ENCODE measurements at regions not wholly inside any gene's neighbourhood (a gene's known extent, or its start where the extent isn't known, plus 50 kb on each side); places are given as distances from the start of the nearest gene placed in this dataset.

DNA sequence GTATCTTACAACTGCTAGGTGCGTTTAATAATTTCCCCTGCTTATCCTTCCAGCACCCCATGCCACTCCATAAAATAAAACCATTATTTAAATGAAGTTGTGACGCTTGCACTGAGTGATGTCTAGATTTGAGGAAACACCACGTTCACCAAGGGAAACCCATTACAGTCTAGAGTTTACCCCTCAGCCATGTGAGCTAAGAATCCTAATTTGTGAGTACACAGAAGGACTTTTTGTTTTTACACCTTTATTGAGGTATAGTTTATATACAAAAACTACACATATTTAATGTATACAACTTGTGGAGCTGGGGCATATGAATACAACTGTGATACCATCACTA is 326.8 kb downstream of the RAPGEF2 start (continued):
- TF ChIP-seq ARNT2 (CRISPR knock-in tag; IDR thresholded peaks at IDR 0.05; ENCODE audit: low read depth): no peak
- no peak for TF ChIP-seq NPAS2 (CRISPR knock-in tag; IDR thresholded peaks at IDR 0.05; ENCODE audit: borderline replicate concordance)
- no peak for TF ChIP-seq ZNF230 (CRISPR knock-in tag; IDR thresholded peaks at IDR 0.05)

DNA sequence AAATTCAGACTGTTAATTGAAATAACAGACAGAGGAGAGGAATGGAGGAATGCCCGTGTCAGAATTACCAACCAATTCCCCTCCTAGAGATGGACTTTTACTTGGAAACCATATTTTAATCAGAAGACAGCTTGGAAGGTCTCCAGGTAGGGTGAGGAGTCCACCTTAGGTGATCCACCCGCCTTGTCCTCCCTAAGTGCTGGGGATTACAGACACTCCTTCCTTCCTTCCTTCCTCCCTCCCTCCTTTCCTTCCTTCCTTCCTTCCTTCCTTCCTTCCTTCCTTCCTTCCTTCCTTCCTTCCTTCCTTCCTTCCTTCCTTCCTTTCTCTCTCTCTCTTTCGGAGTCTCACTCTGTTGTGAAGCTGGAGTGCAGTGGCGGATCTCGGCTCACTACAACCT is 328.0 kb downstream of the RAPGEF2 start:
- Histone ChIP-seq H3K4me1 (ENCODE audit: insufficient read depth, low read length) (peaks cover 22% of the 10 kb centered on the region; the same call in 1 of the 2 replicates), H3K79me2 (ENCODE audit: insufficient read depth, low read length) (no peaks in the 10 kb centered on the region), H3K9ac (ENCODE audit: insufficient read depth, low read depth, low read length) (no peak overlapping the region), H3K27ac (ENCODE audit: extremely low read length, insufficient read depth, low read length) (no peak overlapping the region), H4K20me1 (ENCODE audit: insufficient read depth, low read length) (no peaks in the 10 kb centered on the region), H3K36me3 (replicated peaks in 1 of 2; ENCODE audit: control insufficient read depth in 1 of 2, insufficient read depth in 2 of 2, low read length in 2 of 2) (no peaks in the 10 kb centered on the region), H3K4me2 (ENCODE audit: low read depth, low read length) (no peak overlapping the region), H3K27me3 (ENCODE audit: control insufficient read depth in 1 of 2, insufficient read depth in 2 of 2, low read length in 2 of 2) (no peaks in the 10 kb centered on the region), H3K4me3 (replicated peaks in 1 of 3; ENCODE audit: insufficient read depth in 1 of 3, low read depth in 2 of 3, low read length in 3 of 3) (no peak overlapping the region), H3K9me3 (ENCODE audit: low read length) (no peaks in the 10 kb centered on the region), H2AFZ (ENCODE audit: low read length) (no peak overlapping the region)
- CTCF ChIA-PET (ENCODE audit: low intra/inter-chr PET ratio, low total read pairs): no interaction called here
- WGBS (ENCODE audit: low lambda C conversion rate): 74% methylated on average over 5 of the region's 5 CpGs
- no peak for FAIRE-seq
- TF ChIP-seq ERF (CRISPR knock-in tag; IDR thresholded peaks at IDR 0.05): no peak
- no peak for TF ChIP-seq ZNF564 (CRISPR knock-in tag; IDR thresholded peaks at IDR 0.05)
- TF ChIP-seq, protein P1, sequence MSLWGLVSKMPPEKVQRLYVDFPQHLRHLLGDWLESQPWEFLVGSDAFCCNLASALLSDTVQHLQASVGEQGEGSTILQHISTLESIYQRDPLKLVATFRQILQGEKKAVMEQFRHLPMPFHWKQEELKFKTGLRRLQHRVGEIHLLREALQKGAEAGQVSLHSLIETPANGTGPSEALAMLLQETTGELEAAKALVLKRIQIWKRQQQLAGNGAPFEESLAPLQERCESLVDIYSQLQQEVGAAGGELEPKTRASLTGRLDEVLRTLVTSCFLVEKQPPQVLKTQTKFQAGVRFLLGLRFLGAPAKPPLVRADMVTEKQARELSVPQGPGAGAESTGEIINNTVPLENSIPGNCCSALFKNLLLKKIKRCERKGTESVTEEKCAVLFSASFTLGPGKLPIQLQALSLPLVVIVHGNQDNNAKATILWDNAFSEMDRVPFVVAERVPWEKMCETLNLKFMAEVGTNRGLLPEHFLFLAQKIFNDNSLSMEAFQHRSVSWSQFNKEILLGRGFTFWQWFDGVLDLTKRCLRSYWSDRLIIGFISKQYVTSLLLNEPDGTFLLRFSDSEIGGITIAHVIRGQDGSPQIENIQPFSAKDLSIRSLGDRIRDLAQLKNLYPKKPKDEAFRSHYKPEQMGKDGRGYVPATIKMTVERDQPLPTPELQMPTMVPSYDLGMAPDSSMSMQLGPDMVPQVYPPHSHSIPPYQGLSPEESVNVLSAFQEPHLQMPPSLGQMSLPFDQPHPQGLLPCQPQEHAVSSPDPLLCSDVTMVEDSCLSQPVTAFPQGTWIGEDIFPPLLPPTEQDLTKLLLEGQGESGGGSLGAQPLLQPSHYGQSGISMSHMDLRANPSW (CRISPR knock-in tag; IDR thresholded peaks at IDR 0.05; ENCODE audit: borderline replicate concordance): no peak
- no peak for TF ChIP-seq ZBTB7A (CRISPR knock-in tag; IDR thresholded peaks at IDR 0.05)
- TF ChIP-seq ZNF253 (CRISPR knock-in tag; IDR thresholded peaks at IDR 0.05; ENCODE audit: borderline replicate concordance): no peak
- no peak for TF ChIP-seq ATF2 (CRISPR knock-in tag; IDR thresholded peaks at IDR 0.05)
- TF ChIP-seq HOXA5 (CRISPR knock-in tag; IDR thresholded peaks at IDR 0.05): no peak
- no peak for TF ChIP-seq ZNF7 (CRISPR knock-in tag; IDR thresholded peaks at IDR 0.05)
- TF ChIP-seq ZNF274 (CRISPR knock-in tag; IDR thresholded peaks at IDR 0.05): no peak
- no peak for TF ChIP-seq MYC (CRISPR knock-in tag; IDR thresholded peaks at IDR 0.05; ENCODE audit: borderline replicate concordance)
- TF ChIP-seq SALL2 (CRISPR knock-in tag; IDR thresholded peaks at IDR 0.05): no peak
- no peak for DNase-seq (ENCODE audit: low spot score)
- intact Hi-C loops (cut with micrococcal nuclease; ENCODE audit: unreplicated experiment) (no loop called here), in situ Hi-C loops (cut with HindIII; ENCODE audit: extremely low pct_ligation_motif_present, low pct_unique_long_range_greater_than_20kb) (loop anchor here (25.0 kb wide), 1 partner anchor 569 kb away; no protein-coding TSS in a partner anchor)
- POLR2A ChIA-PET: no interaction called here
- no TSS peak for BruUV-seq (replicated peaks)
- no peak for ATAC-seq
